ENCODE measurements at regions not wholly inside any gene's neighbourhood (a gene's known extent, or its start where the extent isn't known, plus 50 kb on each side); places are given as distances from the start of the nearest gene placed in this dataset.

- no peaks in the 10 kb centered on the region for H3K4me1 Mint-ChIP-seq (ENCODE audit: unreplicated experiment)
- H3K36me3 Mint-ChIP-seq (ENCODE audit: unreplicated experiment), result no peaks in the 10 kb centered on the region
- no peaks in the 10 kb centered on the region for H3K27me3 Mint-ChIP-seq (ENCODE audit: unreplicated experiment)
- no peak overlapping the region for H3K27ac Mint-ChIP-seq (ENCODE audit: unreplicated experiment)
- DNase-seq (ENCODE audit: extremely low spot score, unreplicated experiment), result no peak
- H3K4me3 Mint-ChIP-seq (ENCODE audit: unreplicated experiment), result no peak overlapping the region
- H3K9me3 Mint-ChIP-seq (ENCODE audit: unreplicated experiment), result no peaks in the 10 kb centered on the region
- no peak for TF ChIP-seq CTCF (IDR thresholded peaks at IDR 0.05)
These were observed 847.1 kb upstream of the MBL2 start for GRCh38 chr10:53619671-53620070.

GRCh38 chr10:53607691-53608090 is 835.1 kb upstream of the MBL2 start:
- H3K9me3 Mint-ChIP-seq (ENCODE audit: unreplicated experiment), result no peaks in the 10 kb centered on the region
- H3K27ac Mint-ChIP-seq (ENCODE audit: unreplicated experiment), result no peak overlapping the region
- H3K4me3 Mint-ChIP-seq (ENCODE audit: unreplicated experiment), result no peak overlapping the region
- TF ChIP-seq CTCF (IDR thresholded peaks at IDR 0.05), result no peak
- no peak for DNase-seq (ENCODE audit: extremely low spot score, unreplicated experiment)
- no peaks in the 10 kb centered on the region for H3K4me1 Mint-ChIP-seq (ENCODE audit: unreplicated experiment)
- no peaks in the 10 kb centered on the region for H3K36me3 Mint-ChIP-seq (ENCODE audit: unreplicated experiment)
- H3K27me3 Mint-ChIP-seq (ENCODE audit: unreplicated experiment), result peaks cover 23% of the 10 kb centered on the region

GRCh38 chr10:53606981-53607380 is 834.4 kb upstream of the MBL2 start:
- no peaks in the 10 kb centered on the region for H3K4me1 Mint-ChIP-seq (ENCODE audit: unreplicated experiment)
- DNase-seq (ENCODE audit: extremely low spot score, unreplicated experiment), result no peak
- H3K27me3 Mint-ChIP-seq (ENCODE audit: unreplicated experiment), result peaks cover 23% of the 10 kb centered on the region
- H3K27ac Mint-ChIP-seq (ENCODE audit: unreplicated experiment), result no peak overlapping the region
- no peak for TF ChIP-seq CTCF (IDR thresholded peaks at IDR 0.05)
- no peak overlapping the region for H3K4me3 Mint-ChIP-seq (ENCODE audit: unreplicated experiment)
- H3K36me3 Mint-ChIP-seq (ENCODE audit: unreplicated experiment), result no peaks in the 10 kb centered on the region
- H3K9me3 Mint-ChIP-seq (ENCODE audit: unreplicated experiment), result no peaks in the 10 kb centered on the region

GRCh38 chr10:53601260-53601875 is 828.8 kb upstream of the MBL2 start:
- peak overlapping the region; percentile 20 for H3K4me3 Mint-ChIP-seq (ENCODE audit: unreplicated experiment)
- H3K4me1 Mint-ChIP-seq (ENCODE audit: unreplicated experiment), result peaks cover 2% of the 10 kb centered on the region
- no peaks in the 10 kb centered on the region for H3K36me3 Mint-ChIP-seq (ENCODE audit: unreplicated experiment)
- H3K27me3 Mint-ChIP-seq (ENCODE audit: unreplicated experiment), result peaks cover 28% of the 10 kb centered on the region
- H3K27ac Mint-ChIP-seq (ENCODE audit: unreplicated experiment), result no peak overlapping the region
- H3K9me3 Mint-ChIP-seq (ENCODE audit: unreplicated experiment), result no peaks in the 10 kb centered on the region
- no peak for DNase-seq (ENCODE audit: extremely low spot score, unreplicated experiment)
- TF ChIP-seq CTCF (IDR thresholded peaks at IDR 0.05), result peak; percentile 90

- Mint-ChIP-seq H3K9me3 (ENCODE audit: unreplicated experiment) (no peaks in the 10 kb centered on the region), H3K4me3 (ENCODE audit: unreplicated experiment) (no peak overlapping the region), H3K27me3 (ENCODE audit: unreplicated experiment) (peaks cover 23% of the 10 kb centered on the region), H3K4me1 (ENCODE audit: unreplicated experiment) (peaks cover 2% of the 10 kb centered on the region), H3K36me3 (ENCODE audit: unreplicated experiment) (no peaks in the 10 kb centered on the region), H3K27ac (ENCODE audit: unreplicated experiment) (no peak overlapping the region)
- no peak for DNase-seq (ENCODE audit: extremely low spot score, unreplicated experiment)
- no peak for TF ChIP-seq CTCF (IDR thresholded peaks at IDR 0.05)
These were observed 826.3 kb upstream of the MBL2 start for GRCh38 chr10:53598914-53599313.
